BE2C (cell line): ENCODE measurements at regions not wholly inside any gene's neighbourhood (a gene's known extent, or its start where the extent isn't known, plus 50 kb on each side); places are given as distances from the start of the nearest gene placed in this dataset.

Experiments used
- DNase-seq: peaks from one replicate; pipeline ENCODE4 v3.0.0-alpha.2; 2020
- H3K27me3 ChIP-seq: fragments of 250-450 bp; sonication (Bioruptor Pico); 2 replicates; pipeline ENCODE4 v1.5.1; 2020; ENCODE audit warnings: mild to moderate bottlenecking
- H3K36me3 ChIP-seq: fragments of 250-450 bp; sonication (Bioruptor Pico); 2 replicates; pipeline ENCODE4 v1.5.1; 2020; ENCODE audit warnings: mild to moderate bottlenecking
- H3K4me1 ChIP-seq: fragments of 250-450 bp; sonication (Bioruptor Pico); 2 replicates; pipeline ENCODE4 v1.5.1; 2020
- H3K4me3 ChIP-seq: 2 replicates; pipeline ENCODE4 v1.5.1; 2011; ENCODE audit warnings: low read depth, low read length
- H3K9me3 ChIP-seq: fragments of 250-450 bp; sonication (Bioruptor Pico); 2 replicates; pipeline ENCODE4 v1.5.1; 2020
- CTCF ChIP-seq: IDR thresholded peaks from 2 replicates; pipeline ENCODE4 v1.5.1; 2012; ENCODE audit warnings: mild to moderate bottlenecking, low read depth, low read length

- no peaks in the 10 kb centered on the region for H3K9me3 ChIP-seq
- no peaks in the 10 kb centered on the region for H3K36me3 ChIP-seq
- DNase-seq, result no peak
- no peak overlapping the region for H3K4me3 ChIP-seq
- TF ChIP-seq CTCF, result no peak
- peaks cover 3% of the 10 kb centered on the region; the same call in 1 of the 2 replicates for H3K4me1 ChIP-seq
- no peaks in the 10 kb centered on the region for H3K27me3 ChIP-seq
Measured at GRCh38 chr13:34502621-34503020, 439.4 kb upstream of the NBEA start.

GRCh38 chr13:34506796-34507195, 435.3 kb upstream of the NBEA start:
- H3K36me3 ChIP-seq, result no peaks in the 10 kb centered on the region
- H3K4me3 ChIP-seq, result no peak overlapping the region
- H3K9me3 ChIP-seq, result no peaks in the 10 kb centered on the region
- H3K27me3 ChIP-seq, result no peaks in the 10 kb centered on the region
- peaks cover 9% of the 10 kb centered on the region for H3K4me1 ChIP-seq
- no peak for TF ChIP-seq CTCF
- no peak for DNase-seq

GRCh38 chr13:34507630-34508029, 434.4 kb upstream of the NBEA start:
- no peaks in the 10 kb centered on the region for H3K27me3 ChIP-seq
- H3K4me3 ChIP-seq, result no peak overlapping the region
- H3K9me3 ChIP-seq, result no peaks in the 10 kb centered on the region
- no peaks in the 10 kb centered on the region for H3K36me3 ChIP-seq
- peaks cover 10% of the 10 kb centered on the region for H3K4me1 ChIP-seq
- DNase-seq, result no peak
- no peak for TF ChIP-seq CTCF

GRCh38 chr13:34512817-34513216, 429.3 kb upstream of the NBEA start:
- no peak for DNase-seq
- Histone ChIP-seq H3K9me3 (no peaks in the 10 kb centered on the region), H3K27me3 (no peaks in the 10 kb centered on the region), H3K4me3 (no peak overlapping the region), H3K4me1 (peaks cover 10% of the 10 kb centered on the region), H3K36me3 (no peaks in the 10 kb centered on the region)
- TF ChIP-seq CTCF, result no peak

GRCh38 chr13:34513526-34513925, 428.5 kb upstream of the NBEA start:
- no peaks in the 10 kb centered on the region for H3K27me3 ChIP-seq
- no peak overlapping the region for H3K4me3 ChIP-seq
- no peaks in the 10 kb centered on the region for H3K9me3 ChIP-seq
- H3K36me3 ChIP-seq, result no peaks in the 10 kb centered on the region
- no peak for TF ChIP-seq CTCF
- H3K4me1 ChIP-seq, result peaks cover 10% of the 10 kb centered on the region
- no peak for DNase-seq

GRCh38 chr13:34515201-34515600, 426.9 kb upstream of the NBEA start:
- Histone ChIP-seq H3K9me3 (no peaks in the 10 kb centered on the region), H3K4me3 (no peak overlapping the region), H3K36me3 (no peaks in the 10 kb centered on the region), H3K4me1 (peaks cover 10% of the 10 kb centered on the region), H3K27me3 (no peaks in the 10 kb centered on the region)
- no peak for TF ChIP-seq CTCF
- DNase-seq, result no peak
